K562 (cell line): ENCODE measurements at regions not wholly inside any gene's neighbourhood (a gene's known extent, or its start where the extent isn't known, plus 50 kb on each side); places are given as distances from the start of the nearest gene placed in this dataset.

Source experiments
- ATAC-seq: fragments of 200-7000 bp; cut with Tn5 transposase; 3 replicates; pipeline ENCODE4 v1.9.1; 2020; ENCODE audit warnings: moderate library complexity
- BruUV-seq: library from RNA; stranded (reverse); fragments of 400-500 nt; replicated peaks from 2 replicates; lab custom pipeline; 2021; lab: Mats Ljungman, UMichigan
- CTCF ChIA-PET: fragments of 300-600 bp; formaldehyde crosslinking; extraction: SDS; loops from one replicate; lab custom pipeline; 2021; ENCODE audit warnings: low intra/inter-chr PET ratio; lab: Yijun Ruan, JAX
- POLR2A ChIA-PET: fragments of 300-600, 350-650 bp; sonication (Branson Sonifier 250); formaldehyde crosslinking; extraction: SDS; loops from one replicate; lab custom pipeline; 2021; ENCODE audit warnings: antibody characterized with exemption, inconsistent platforms; lab: Yijun Ruan, JAX
- DNase-seq, 4 experiments: peaks; one replicate each; pipeline versions ENCODE4 v3.0.0 to v3.0.0-alpha.2; 2011 to 2018; ENCODE audit warnings: low spot score in 3 of 4, mixed read lengths in 3 of 4; ENCODE audit errors: extremely low read depth in 1 of 4
- FAIRE-seq: peaks from 2 replicates; lab custom pipeline; 2011; peaks lifted over from hg19 to GRCh38; lab: Jason Lieb, UNC
- H2AFZ ChIP-seq: 2 replicates; pipeline ENCODE4 v1.6.0; 2011; ENCODE audit warnings: low read depth, low read length, control low read depth, inconsistent platforms
- H3K27ac ChIP-seq: fragments of 200-600 bp; 3 replicates; pipeline ENCODE4 v1.8.0; 2011; ENCODE audit warnings: low read depth, mild to moderate bottlenecking, control low read depth, inconsistent platforms, low read length, moderate library complexity, mixed read lengths; ENCODE audit errors: extremely low read depth
- H3K27me3 ChIP-seq, 2 experiments: fragments of 300-600 bp in 1 of 2; 2 replicates in 1 of 2; 3 replicates in 1 of 2; pipeline versions ENCODE4 v1.6.0 to v1.8.0; 2011; ENCODE audit warnings: inconsistent platforms in 2 of 2, low read length in 2 of 2, mild to moderate bottlenecking in 1 of 2, mixed read lengths in 1 of 2, moderate library complexity in 1 of 2; ENCODE audit not compliant: control insufficient read depth in 2 of 2, insufficient read depth in 2 of 2
- H3K36me3 ChIP-seq: fragments of 300-600 bp; 3 replicates; pipeline ENCODE4 v1.8.0; 2011; ENCODE audit warnings: mild to moderate bottlenecking, low read length, inconsistent platforms; ENCODE audit not compliant: control insufficient read depth, insufficient read depth
- H3K4me1 ChIP-seq, 2 experiments: fragments of 200-600 bp in 1 of 2; replicated peaks in 1 of 2; 2 replicates in 1 of 2; 3 replicates in 1 of 2; pipeline versions ENCODE4 v1.5.1 to v1.8.0; 2011; ENCODE audit warnings: inconsistent platforms in 2 of 2, low read length in 2 of 2, mild to moderate bottlenecking in 1 of 2, mixed read lengths in 1 of 2, moderate library complexity in 1 of 2; ENCODE audit not compliant: control insufficient read depth in 2 of 2, insufficient read depth in 2 of 2
- H3K4me2 ChIP-seq: 2 replicates; pipeline ENCODE4 v1.6.1; 2011; ENCODE audit warnings: low read length, control low read depth, inconsistent platforms, mixed read lengths; ENCODE audit not compliant: insufficient read depth
- H3K4me3 ChIP-seq: fragments of 200-600 bp; sonication (generic), shearing (Covaris generic); 2 replicates; pipeline ENCODE4 v1.5.1; 2016; ENCODE audit warnings: control low read depth, inconsistent platforms
- H3K79me2 ChIP-seq: fragments of 200-600 bp; 3 replicates; pipeline ENCODE4 v1.8.0; 2011; ENCODE audit warnings: low read length, inconsistent platforms; ENCODE audit not compliant: control insufficient read depth, insufficient read depth
- H3K9ac ChIP-seq, 2 experiments: 2 replicates each; pipeline versions ENCODE4 v1.6.0 to v1.6.1; 2011; ENCODE audit warnings: low read depth in 2 of 2, low read length in 2 of 2, control low read depth in 1 of 2, inconsistent platforms in 1 of 2, mild to moderate bottlenecking in 1 of 2, mixed read lengths in 1 of 2; ENCODE audit not compliant: insufficient read depth in 1 of 2
- H3K9me1 ChIP-seq: one replicate; pipeline ENCODE4 v1.6.0; 2011; ENCODE audit warnings: inconsistent platforms, mild to moderate bottlenecking, low read length, moderate library complexity; ENCODE audit not compliant: control insufficient read depth, insufficient read depth
- H3K9me3 ChIP-seq: replicated peaks from 2 replicates; pipeline ENCODE4 v1.5.1; 2011; ENCODE audit warnings: low read depth, low read length, inconsistent platforms; ENCODE audit not compliant: control insufficient read depth, insufficient read depth
- H4K20me1 ChIP-seq: replicated peaks from 2 replicates; pipeline ENCODE4 v1.6.1; 2011; ENCODE audit warnings: low read length, inconsistent platforms, mixed read lengths; ENCODE audit not compliant: control insufficient read depth, insufficient read depth
- ATF3 ChIP-seq, 2 experiments: fragments of 450-650 bp in 1 of 2; sonication (generic) in 1 of 2; formaldehyde crosslinking in 1 of 2; IDR thresholded peaks in 1 of 2; conservative IDR thresholded peaks in 1 of 2; 2 replicates each; pipeline versions ENCODE4 v1.6.1 to v1.8.1; 2016 to 2023; ENCODE audit warnings: mild to moderate bottlenecking in 2 of 2, moderate library complexity in 2 of 2, inconsistent platforms in 1 of 2, missing genetic modification reagents in 1 of 2
- BCL6 ChIP-seq: fragments of 250-450 bp; sonication (Bioruptor Pico); IDR thresholded peaks from 2 replicates; pipeline ENCODE4 v1.4.0; 2020
- DACH1 ChIP-seq: fragments of 450-650 bp; IDR thresholded peaks from 2 replicates; pipeline ENCODE4 v1.6.1; 2018; ENCODE audit not compliant: partially characterized antibody
- FIP1L1 ChIP-seq: fragments of 200-400 bp; formaldehyde crosslinking; IDR thresholded peaks from 2 replicates; pipeline ENCODE4 v1.6.1; 2018; ENCODE audit warnings: mild to moderate bottlenecking, low read depth, low read length; ENCODE audit not compliant: poor library complexity, severe bottlenecking
- FOS ChIP-seq: IDR thresholded peaks from 3 replicates; pipeline ENCODE4 v1.6.1; 2011; ENCODE audit not compliant: insufficient read length; ENCODE audit errors: extremely low read depth
- GTF2E2 ChIP-seq: fragments of 200-800 bp; sonication (Bioruptor generic); IDR thresholded peaks from 2 replicates; pipeline ENCODE4 v1.6.1; 2016; ENCODE audit warnings: missing genetic modification characterization, missing compliant biosample characterization
- PCBP1 ChIP-seq: fragments of 200-400 bp; formaldehyde crosslinking; IDR thresholded peaks from 2 replicates; pipeline ENCODE4 v1.6.1; 2018; ENCODE audit warnings: mild to moderate bottlenecking, low read depth, low read length; ENCODE audit not compliant: poor library complexity, severe bottlenecking
- SETDB1 ChIP-seq: IDR thresholded peaks from one replicate; pipeline ENCODE4 v1.6.1; 2012; ENCODE audit warnings: low read length, control low read depth, inconsistent platforms
- TCF15 ChIP-seq: fragments of 250-450 bp; sonication (Bioruptor Pico); IDR thresholded peaks from 2 replicates; pipeline ENCODE4 v1.8.0; 2022; ENCODE audit warnings: moderate library complexity, mild to moderate bottlenecking, inconsistent platforms
- TCFL5 ChIP-seq: fragments of 250-450 bp; sonication (Bioruptor Pico); conservative IDR thresholded peaks from 2 replicates; pipeline ENCODE4 v1.6.1; 2021; ENCODE audit warnings: mild to moderate bottlenecking, moderate library complexity, matching md5 sums
- ZNF146 ChIP-seq: IDR thresholded peaks from one replicate; pipeline ENCODE4 v1.6.1; 2018; ENCODE audit warnings: missing compliant biosample characterization; ENCODE audit not compliant: unreplicated experiment
- WGBS: fragments of 100-300 bp; shearing (Covaris generic); methylation state at CpG from one replicate; pipeline ENCODE4 v1.1.6; 2016; ENCODE audit warnings: low coverage, mixed read lengths; ENCODE audit not compliant: insufficient coverage; ENCODE audit errors: missing lambda C conversion rate; 5-methylcytosine and 5-hydroxymethylcytosine counted together
- in situ Hi-C: fragments of 300-500 bp; cut with MboI; formaldehyde crosslinking; loops from 4 replicates; pipeline ENCODE4 v1.15.0; 2018; ENCODE audit warnings: inconsistent platforms, mixed read lengths
- intact Hi-C: fragments of 100-400 bp; cut with micrococcal nuclease; formaldehyde crosslinking; loops from 2 replicates; pipeline ENCODE4 v1.14.2; 2022
- TF ChIP-seq, protein P1 (sequence below): fragments of 450-650 bp; formaldehyde crosslinking; IDR thresholded peaks from 2 replicates; pipeline ENCODE4 v1.4.0; 2022; ENCODE audit warnings: mild to moderate bottlenecking, moderate library complexity
- TF ChIP-seq, protein P2 (sequence below): fragments of 200-800 bp; sonication (Bioruptor generic); IDR thresholded peaks from 2 replicates; pipeline ENCODE4 v1.6.1; 2017; ENCODE audit warnings: missing genetic modification characterization, missing compliant biosample characterization
- TF ChIP-seq, protein P3 (sequence below): sonication (generic); formaldehyde crosslinking; IDR thresholded peaks from 2 replicates; pipeline ENCODE4 v1.8.0; 2023; ENCODE audit warnings: missing genetic modification reagents, mild to moderate bottlenecking, borderline replicate concordance

- 0% methylated on average over 7 of the region's 7 CpGs for WGBS
- H4K20me1 ChIP-seq: peaks cover 6% of the 10 kb centered on the region; the same call in 1 of the 2 replicates
- DNase-seq (no peak), FAIRE-seq (no peak), ATAC-seq (no peak)
- H3K4me1 ChIP-seq: no peaks in the 10 kb centered on the region; a peak in 1 of 5 replicates
- H3K27me3 ChIP-seq: peaks cover 3 to 42% of the 10 kb centered on the region in 2 experiments; a peak in 4 of 5 replicates
- no peak overlapping the region for H3K9ac ChIP-seq
- no peaks in the 10 kb centered on the region for H3K79me2 ChIP-seq
- H3K4me2 ChIP-seq: no peak overlapping the region
- H3K9me3 ChIP-seq: no peaks in the 10 kb centered on the region
- no TSS peak for BruUV-seq
- in situ Hi-C loops: no loop called here
- no peak overlapping the region for H2AFZ ChIP-seq
- H3K9me1 ChIP-seq: no peaks in the 10 kb centered on the region
- intact Hi-C loops: no loop called here
- H3K4me3 ChIP-seq: no peak overlapping the region
- no peak overlapping the region for H3K27ac ChIP-seq
- ChIA-PET CTCF (no interaction called here), POLR2A (no interaction called here)
- H3K36me3 ChIP-seq: no peaks in the 10 kb centered on the region
- no peak for TF ChIP-seq GTF2E2 (tag)
- no peak for TF ChIP-seq ATF3 (IDR thresholded peaks at IDR 0.05)
- no peak for TF ChIP-seq ATF3 (CRISPR knock-in tag; conservative IDR thresholded peaks at IDR 0.05)
- no peak for TF ChIP-seq DACH1
- no peak for TF ChIP-seq PCBP1
- TF ChIP-seq BCL6 (CRISPR knock-in tag): no peak
- TF ChIP-seq ZNF146: no peak
- TF ChIP-seq TCFL5 (CRISPR knock-in tag): no peak
- TF ChIP-seq, protein P1, sequence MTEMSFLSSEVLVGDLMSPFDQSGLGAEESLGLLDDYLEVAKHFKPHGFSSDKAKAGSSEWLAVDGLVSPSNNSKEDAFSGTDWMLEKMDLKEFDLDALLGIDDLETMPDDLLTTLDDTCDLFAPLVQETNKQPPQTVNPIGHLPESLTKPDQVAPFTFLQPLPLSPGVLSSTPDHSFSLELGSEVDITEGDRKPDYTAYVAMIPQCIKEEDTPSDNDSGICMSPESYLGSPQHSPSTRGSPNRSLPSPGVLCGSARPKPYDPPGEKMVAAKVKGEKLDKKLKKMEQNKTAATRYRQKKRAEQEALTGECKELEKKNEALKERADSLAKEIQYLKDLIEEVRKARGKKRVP: no peak
- no peak for TF ChIP-seq FIP1L1
- TF ChIP-seq, protein P2, sequence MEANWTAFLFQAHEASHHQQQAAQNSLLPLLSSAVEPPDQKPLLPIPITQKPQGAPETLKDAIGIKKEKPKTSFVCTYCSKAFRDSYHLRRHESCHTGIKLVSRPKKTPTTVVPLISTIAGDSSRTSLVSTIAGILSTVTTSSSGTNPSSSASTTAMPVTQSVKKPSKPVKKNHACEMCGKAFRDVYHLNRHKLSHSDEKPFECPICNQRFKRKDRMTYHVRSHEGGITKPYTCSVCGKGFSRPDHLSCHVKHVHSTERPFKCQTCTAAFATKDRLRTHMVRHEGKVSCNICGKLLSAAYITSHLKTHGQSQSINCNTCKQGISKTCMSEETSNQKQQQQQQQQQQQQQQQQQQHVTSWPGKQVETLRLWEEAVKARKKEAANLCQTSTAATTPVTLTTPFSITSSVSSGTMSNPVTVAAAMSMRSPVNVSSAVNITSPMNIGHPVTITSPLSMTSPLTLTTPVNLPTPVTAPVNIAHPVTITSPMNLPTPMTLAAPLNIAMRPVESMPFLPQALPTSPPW (CRISPR knock-in tag): no peak
- TF ChIP-seq FOS: no peak
- no peak for TF ChIP-seq TCF15 (CRISPR knock-in tag)
- TF ChIP-seq, protein P3, sequence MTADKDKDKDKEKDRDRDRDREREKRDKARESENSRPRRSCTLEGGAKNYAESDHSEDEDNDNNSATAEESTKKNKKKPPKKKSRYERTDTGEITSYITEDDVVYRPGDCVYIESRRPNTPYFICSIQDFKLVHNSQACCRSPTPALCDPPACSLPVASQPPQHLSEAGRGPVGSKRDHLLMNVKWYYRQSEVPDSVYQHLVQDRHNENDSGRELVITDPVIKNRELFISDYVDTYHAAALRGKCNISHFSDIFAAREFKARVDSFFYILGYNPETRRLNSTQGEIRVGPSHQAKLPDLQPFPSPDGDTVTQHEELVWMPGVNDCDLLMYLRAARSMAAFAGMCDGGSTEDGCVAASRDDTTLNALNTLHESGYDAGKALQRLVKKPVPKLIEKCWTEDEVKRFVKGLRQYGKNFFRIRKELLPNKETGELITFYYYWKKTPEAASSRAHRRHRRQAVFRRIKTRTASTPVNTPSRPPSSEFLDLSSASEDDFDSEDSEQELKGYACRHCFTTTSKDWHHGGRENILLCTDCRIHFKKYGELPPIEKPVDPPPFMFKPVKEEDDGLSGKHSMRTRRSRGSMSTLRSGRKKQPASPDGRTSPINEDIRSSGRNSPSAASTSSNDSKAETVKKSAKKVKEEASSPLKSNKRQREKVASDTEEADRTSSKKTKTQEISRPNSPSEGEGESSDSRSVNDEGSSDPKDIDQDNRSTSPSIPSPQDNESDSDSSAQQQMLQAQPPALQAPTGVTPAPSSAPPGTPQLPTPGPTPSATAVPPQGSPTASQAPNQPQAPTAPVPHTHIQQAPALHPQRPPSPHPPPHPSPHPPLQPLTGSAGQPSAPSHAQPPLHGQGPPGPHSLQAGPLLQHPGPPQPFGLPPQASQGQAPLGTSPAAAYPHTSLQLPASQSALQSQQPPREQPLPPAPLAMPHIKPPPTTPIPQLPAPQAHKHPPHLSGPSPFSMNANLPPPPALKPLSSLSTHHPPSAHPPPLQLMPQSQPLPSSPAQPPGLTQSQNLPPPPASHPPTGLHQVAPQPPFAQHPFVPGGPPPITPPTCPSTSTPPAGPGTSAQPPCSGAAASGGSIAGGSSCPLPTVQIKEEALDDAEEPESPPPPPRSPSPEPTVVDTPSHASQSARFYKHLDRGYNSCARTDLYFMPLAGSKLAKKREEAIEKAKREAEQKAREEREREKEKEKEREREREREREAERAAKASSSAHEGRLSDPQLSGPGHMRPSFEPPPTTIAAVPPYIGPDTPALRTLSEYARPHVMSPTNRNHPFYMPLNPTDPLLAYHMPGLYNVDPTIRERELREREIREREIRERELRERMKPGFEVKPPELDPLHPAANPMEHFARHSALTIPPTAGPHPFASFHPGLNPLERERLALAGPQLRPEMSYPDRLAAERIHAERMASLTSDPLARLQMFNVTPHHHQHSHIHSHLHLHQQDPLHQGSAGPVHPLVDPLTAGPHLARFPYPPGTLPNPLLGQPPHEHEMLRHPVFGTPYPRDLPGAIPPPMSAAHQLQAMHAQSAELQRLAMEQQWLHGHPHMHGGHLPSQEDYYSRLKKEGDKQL: no peak
- TF ChIP-seq SETDB1: no peak
Measured at GRCh38 chr4:8762356-8762755, 109.3 kb downstream of the HMX1 start.
